Lower lobe of right lung (tissue), 2 donors: ENCODE measurements at regions not wholly inside any gene's neighbourhood (a gene's known extent, or its start where the extent isn't known, plus 50 kb on each side); places are given as distances from the start of the nearest gene placed in this dataset.

Experiments used
- ATAC-seq, 2 donors: fragments of 200-7000 bp; cut with Tn5 transposase; one replicate each; pipeline ENCODE4 v1.9.1; 2020 to 2022; ENCODE audit warnings: mild to moderate bottlenecking in 2 of 2, moderate library complexity in 2 of 2
- DNase-seq: peaks from one replicate; pipeline ENCODE4 v3.0.0-alpha.2; 2020
- H3K27ac ChIP-seq: fragments of 200-600 bp; one replicate; pipeline ENCODE4 v1.8.0; 2022
- H3K27me3 ChIP-seq: fragments of 200-600 bp; one replicate; pipeline ENCODE4 v1.8.0; 2022; ENCODE audit warnings: low read depth
- H3K36me3 ChIP-seq: fragments of 200-600 bp; one replicate; pipeline ENCODE4 v1.8.0; 2022; ENCODE audit warnings: mild to moderate bottlenecking
- H3K4me1 ChIP-seq: fragments of 200-600 bp; one replicate; pipeline ENCODE4 v1.8.0; 2022
- H3K4me3 ChIP-seq: fragments of 200-600 bp; one replicate; pipeline ENCODE4 v1.8.0; 2022; ENCODE audit warnings: mild to moderate bottlenecking
- H3K9me3 ChIP-seq: fragments of 200-600 bp; one replicate; pipeline ENCODE4 v1.8.0; 2022
- intact Hi-C: fragments of 100-400 bp; cut with DNase I; formaldehyde crosslinking; loops from one replicate; pipeline ENCODE4 v1.11.0; 2022
- TF ChIP-seq, protein P1 (sequence below): fragments of 200-600 bp; IDR thresholded peaks from one replicate; pipeline ENCODE4 v1.8.0; 2022; ENCODE audit warnings: antibody characterized with exemption, mild to moderate bottlenecking
- donor health status: DM: no; HTN: yes; CAD: no; lungs with severe emphysema.

DNA sequence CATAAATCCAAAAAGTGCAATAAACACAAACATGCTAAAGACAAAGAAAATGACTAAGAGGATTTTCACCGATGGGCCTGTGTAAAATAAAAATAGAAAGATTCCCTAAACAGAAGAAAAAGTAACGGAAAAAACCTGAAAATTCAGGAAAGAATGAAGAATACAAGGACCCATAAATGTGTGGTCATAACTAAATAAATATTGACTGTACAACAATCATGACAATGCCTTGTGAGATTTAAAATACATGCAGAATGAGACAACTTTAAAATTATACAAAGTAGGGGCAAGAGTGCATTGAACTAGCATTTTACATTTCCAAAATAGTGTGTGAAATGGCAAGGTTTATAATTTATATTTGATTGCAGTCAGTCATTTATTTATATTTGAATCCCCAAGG, 409.1 kb upstream of the ANKRD30A start:
- Histone ChIP-seq H3K4me1 (no peaks in the 10 kb centered on the region), H3K36me3 (no peaks in the 10 kb centered on the region)
- no peak for ATAC-seq

DNA sequence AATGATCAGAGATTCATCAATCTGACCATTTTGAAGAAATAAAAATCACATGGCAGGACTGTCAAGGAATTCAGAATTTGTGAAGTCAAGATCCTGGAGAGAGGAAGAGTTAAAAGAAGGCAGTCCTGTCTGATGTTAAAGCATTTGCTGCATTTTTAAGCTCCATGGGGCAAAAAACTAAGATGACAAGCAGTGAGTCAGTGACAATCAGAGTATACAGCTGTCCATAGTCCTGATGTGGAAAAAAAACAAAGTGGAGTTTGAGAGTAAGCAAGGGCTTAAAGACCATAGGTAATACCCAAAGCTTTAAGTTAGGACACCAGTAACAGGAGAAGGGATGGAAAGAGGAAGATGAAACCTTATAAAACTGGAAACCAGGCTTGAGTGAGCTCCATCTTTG, 412.7 kb upstream of the ANKRD30A start:
- TF ChIP-seq, protein P1, sequence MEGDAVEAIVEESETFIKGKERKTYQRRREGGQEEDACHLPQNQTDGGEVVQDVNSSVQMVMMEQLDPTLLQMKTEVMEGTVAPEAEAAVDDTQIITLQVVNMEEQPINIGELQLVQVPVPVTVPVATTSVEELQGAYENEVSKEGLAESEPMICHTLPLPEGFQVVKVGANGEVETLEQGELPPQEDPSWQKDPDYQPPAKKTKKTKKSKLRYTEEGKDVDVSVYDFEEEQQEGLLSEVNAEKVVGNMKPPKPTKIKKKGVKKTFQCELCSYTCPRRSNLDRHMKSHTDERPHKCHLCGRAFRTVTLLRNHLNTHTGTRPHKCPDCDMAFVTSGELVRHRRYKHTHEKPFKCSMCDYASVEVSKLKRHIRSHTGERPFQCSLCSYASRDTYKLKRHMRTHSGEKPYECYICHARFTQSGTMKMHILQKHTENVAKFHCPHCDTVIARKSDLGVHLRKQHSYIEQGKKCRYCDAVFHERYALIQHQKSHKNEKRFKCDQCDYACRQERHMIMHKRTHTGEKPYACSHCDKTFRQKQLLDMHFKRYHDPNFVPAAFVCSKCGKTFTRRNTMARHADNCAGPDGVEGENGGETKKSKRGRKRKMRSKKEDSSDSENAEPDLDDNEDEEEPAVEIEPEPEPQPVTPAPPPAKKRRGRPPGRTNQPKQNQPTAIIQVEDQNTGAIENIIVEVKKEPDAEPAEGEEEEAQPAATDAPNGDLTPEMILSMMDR, result no peak
- H3K36me3 ChIP-seq, result no peaks in the 10 kb centered on the region
- no peaks in the 10 kb centered on the region for H3K9me3 ChIP-seq
- DNase-seq (no peak), ATAC-seq (no peak)
- intact Hi-C loops, result no loop called here
- no peaks in the 10 kb centered on the region for H3K27me3 ChIP-seq
- no peaks in the 10 kb centered on the region for H3K4me1 ChIP-seq
- no peak overlapping the region for H3K27ac ChIP-seq
- no peak overlapping the region for H3K4me3 ChIP-seq

More for the DNA sequence above, 409.1 kb upstream of the ANKRD30A start:
- no peak for DNase-seq
- TF ChIP-seq, protein P1, result no peak
- no peaks in the 10 kb centered on the region for H3K9me3 ChIP-seq
- H3K27me3 ChIP-seq, result no peaks in the 10 kb centered on the region
- intact Hi-C loops, result no loop called here
- no peak overlapping the region for H3K4me3 ChIP-seq
- H3K27ac ChIP-seq, result no peak overlapping the region

DNA sequence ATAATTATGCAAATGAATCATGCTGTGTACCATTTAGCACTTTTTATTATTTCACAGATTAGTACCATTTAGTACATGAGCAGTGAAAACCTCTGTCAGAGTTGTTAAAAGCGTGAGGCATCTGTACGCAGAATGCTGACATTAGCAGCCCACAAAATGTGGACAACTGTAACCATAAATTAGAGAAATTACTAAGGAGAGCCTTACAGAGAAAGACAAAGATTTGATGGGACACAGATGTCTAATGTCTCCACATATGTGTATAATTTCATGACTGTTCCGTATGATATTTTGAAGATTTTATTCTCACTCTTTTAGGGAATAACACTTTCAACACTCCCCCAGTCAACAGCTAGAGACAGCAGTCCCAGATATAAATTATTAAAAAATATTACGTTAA, 414.0 kb upstream of the ANKRD30A start:
- no peaks in the 10 kb centered on the region for H3K27me3 ChIP-seq
- H3K4me3 ChIP-seq, result no peak overlapping the region
- no peak for DNase-seq
- no peaks in the 10 kb centered on the region for H3K4me1 ChIP-seq
- intact Hi-C loops, result no loop called here
- no peak overlapping the region for H3K27ac ChIP-seq
- no peaks in the 10 kb centered on the region for H3K36me3 ChIP-seq
- TF ChIP-seq, protein P1, result no peak
- no peak for ATAC-seq
- H3K9me3 ChIP-seq, result no peaks in the 10 kb centered on the region

DNA sequence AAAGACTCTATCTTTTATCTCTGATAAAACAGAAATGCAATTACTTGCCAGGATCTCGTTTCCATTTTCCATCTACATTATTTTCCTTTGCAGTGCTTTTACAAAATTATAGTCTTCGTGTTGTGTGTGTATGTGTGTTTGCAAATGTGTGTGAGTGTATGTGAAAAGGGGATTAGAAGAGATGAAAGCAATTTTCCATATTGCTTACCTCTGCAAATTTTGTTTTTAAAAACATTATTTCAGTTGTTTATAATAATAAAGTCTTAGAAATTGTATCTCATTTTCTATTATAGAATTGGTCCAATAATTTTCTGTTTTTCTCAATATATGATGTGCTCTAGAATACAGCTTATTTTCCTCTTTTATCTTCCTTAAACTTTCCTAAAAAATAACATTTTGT, 421.3 kb upstream of the ANKRD30A start:
- H3K4me1 ChIP-seq, result no peaks in the 10 kb centered on the region
- H3K4me3 ChIP-seq, result no peak overlapping the region
- H3K9me3 ChIP-seq, result peaks cover 5% of the 10 kb centered on the region
- ATAC-seq (no peak), DNase-seq (no peak)
- TF ChIP-seq, protein P1, result no peak
- no peaks in the 10 kb centered on the region for H3K36me3 ChIP-seq
- no peaks in the 10 kb centered on the region for H3K27me3 ChIP-seq
- H3K27ac ChIP-seq, result no peak overlapping the region
- intact Hi-C loops, result no loop called here

DNA sequence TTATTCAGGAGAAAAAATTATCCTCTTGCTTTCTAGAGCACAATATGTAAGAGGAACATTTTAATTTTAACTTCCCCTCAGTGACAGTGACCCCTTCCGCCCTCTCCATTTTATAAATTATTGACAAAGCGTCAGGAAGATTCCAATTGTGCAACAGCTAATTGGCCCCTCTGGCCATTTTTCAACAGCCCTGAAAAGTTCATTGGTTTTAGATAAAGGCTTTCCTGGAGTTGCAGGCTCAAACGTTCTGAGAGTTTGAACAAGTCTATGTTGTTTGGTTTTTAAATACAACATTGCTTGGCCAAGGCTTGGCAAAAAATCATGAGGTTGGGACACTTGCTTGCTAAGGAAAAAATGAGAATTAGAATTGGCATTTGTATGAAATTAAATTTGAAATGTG, 422.2 kb upstream of the ANKRD30A start:
- Histone ChIP-seq H3K36me3 (no peaks in the 10 kb centered on the region), H3K27me3 (no peaks in the 10 kb centered on the region), H3K27ac (no peak overlapping the region), H3K9me3 (peaks cover 5% of the 10 kb centered on the region), H3K4me1 (no peaks in the 10 kb centered on the region), H3K4me3 (no peak overlapping the region)
- TF ChIP-seq, protein P1, result no peak
- intact Hi-C loops, result no loop called here
- DNase-seq, result no peak
- ATAC-seq, result no peak

DNA sequence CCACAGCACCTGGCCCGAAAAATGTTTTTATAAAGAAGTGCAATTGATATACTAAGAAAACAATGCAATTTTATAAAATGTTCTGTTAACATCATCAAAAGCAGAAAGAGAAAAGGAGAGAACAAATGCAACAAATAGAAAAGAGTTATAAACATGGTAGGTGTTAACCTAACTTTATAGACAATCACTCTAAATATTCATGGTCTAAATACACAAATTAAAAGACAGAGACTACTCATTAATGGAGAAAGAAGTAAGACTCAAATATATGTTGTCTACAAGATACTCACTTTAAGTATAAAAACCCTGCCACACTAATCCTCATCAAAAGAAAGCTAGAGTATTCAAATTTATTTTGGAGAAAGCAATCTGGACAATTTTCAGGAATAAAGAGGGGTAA, 425.3 kb upstream of the ANKRD30A start:
- Histone ChIP-seq H3K9me3 (peaks cover 5% of the 10 kb centered on the region), H3K36me3 (no peaks in the 10 kb centered on the region), H3K27me3 (no peaks in the 10 kb centered on the region), H3K27ac (no peak overlapping the region), H3K4me3 (no peak overlapping the region), H3K4me1 (no peaks in the 10 kb centered on the region)
- TF ChIP-seq, protein P1, result no peak
- ATAC-seq (no peak), DNase-seq (no peak)
- intact Hi-C loops, result no loop called here
